SW 1271 (cell line): ENCODE measurements at regions not wholly inside any gene's neighbourhood (a gene's known extent, or its start where the extent isn't known, plus 50 kb on each side); places are given as distances from the start of the nearest gene placed in this dataset.
"Not testable (repeated sequence)": the region's sequence is repeated elsewhere in the genome, so short reads cannot be mapped to it uniquely, and the experiment has no call there.

ENCODE experiments used
- DNase-seq, 2 experiments: peaks; one replicate each; lab custom pipeline; 2025; lab: John Stamatoyannopoulos, UW

DNA sequence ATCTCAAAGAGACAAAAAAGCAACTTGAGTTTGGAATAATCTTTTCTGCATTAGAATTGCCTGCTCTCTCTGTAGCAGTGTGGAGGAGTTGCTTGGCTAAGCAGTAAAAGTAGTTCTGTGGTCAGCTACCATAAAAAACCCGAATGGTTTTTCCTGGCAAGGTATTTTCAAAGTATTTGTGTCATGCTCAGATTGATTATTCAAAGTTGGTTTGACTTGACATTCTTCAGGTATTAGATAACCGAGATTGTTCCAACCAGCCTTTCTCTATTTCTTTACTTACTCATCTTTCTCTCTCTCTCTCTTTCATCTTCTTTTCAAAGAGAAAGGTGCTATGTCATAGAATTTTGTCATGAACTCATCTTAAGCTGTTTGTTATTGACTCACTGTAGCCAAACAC lies 404.9 kb downstream of the CPS1 start:
- no peak for DNase-seq

DNA sequence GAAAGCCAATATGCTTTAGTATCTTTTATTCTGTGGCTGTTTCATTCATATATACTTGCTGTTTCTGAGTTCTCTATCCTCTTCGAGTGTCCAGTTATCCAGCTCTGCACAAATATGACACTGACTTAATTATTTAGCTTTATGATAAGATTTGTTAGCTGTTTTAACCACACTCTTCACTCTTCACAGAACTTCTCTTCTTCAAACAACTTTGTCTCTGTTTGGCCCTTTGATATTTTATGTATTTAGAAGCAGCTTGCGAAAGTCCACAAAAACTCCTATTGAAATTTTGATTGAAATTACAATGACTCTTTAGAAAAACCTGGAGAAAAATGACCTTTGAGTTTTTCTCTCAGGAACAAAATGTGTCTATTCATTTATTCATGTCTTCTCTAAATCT lies 407.0 kb downstream of the CPS1 start:
- no peak for DNase-seq

DNA sequence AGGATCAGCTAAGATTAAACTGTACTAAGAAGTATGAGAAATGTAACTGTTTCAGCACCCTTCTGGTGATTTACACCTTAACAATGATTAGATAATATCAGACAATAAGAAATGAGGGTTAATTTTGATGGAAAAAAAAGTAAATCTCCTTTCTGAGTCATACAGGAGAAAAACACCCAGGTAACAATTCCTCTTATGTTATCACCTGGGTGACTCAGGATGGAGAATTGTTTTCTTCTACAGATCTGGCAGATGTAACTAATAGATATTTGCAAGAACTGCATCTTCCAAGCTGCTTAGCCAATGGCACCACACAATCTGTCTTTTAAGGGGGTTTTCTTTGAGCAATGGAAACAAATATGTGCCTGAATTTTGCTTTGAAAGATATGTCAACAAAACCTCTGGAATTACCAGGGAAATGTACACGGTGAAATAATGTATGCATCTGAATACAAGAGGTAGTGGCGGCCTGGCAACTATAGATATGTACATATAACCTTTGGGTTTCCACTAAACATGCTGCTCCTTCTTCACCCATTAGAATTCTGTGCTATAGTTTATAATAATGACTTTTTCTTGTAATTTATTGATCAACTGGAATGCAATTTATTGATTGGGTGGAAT lies 407.9 kb downstream of the CPS1 start:
- no peak for DNase-seq

DNA sequence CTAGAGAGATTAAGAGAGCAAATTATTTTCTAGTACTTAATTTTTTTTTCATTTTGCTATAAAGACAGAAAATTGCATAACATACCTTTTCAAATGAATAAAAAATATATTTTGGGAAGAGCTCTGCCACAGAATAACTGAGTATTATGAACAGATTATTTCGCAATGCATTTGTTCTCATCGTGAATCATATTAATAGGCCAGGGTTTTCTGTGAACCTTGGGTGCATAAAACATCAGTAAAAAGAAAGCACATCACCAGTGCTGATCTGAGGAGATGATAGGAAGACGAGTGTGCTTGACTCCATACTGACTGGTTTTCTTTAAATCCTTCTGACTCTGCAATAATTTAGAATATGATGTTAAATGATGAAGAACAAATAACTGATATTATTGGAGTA lies 409.1 kb downstream of the CPS1 start:
- DNase-seq, result no peak

DNA sequence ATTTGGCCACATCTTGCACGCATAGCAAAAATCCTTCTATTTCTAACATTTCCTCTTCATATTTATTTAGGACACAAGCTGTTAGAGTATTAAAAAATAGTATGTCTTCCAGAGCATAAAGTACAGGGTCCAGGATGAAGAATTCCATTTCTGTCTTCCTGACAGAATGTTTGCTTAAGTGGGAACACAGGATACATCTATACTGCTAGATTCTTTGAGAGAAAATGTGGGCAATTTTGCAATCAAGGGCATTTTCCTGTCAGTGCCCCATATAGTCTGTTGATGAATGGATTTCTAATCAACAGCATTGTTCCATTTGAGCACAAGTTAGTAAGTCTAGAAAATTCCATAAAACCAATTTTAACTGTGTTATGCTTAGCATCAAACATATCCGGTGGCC lies 409.9 kb downstream of the CPS1 start:
- DNase-seq, result no peak

DNA sequence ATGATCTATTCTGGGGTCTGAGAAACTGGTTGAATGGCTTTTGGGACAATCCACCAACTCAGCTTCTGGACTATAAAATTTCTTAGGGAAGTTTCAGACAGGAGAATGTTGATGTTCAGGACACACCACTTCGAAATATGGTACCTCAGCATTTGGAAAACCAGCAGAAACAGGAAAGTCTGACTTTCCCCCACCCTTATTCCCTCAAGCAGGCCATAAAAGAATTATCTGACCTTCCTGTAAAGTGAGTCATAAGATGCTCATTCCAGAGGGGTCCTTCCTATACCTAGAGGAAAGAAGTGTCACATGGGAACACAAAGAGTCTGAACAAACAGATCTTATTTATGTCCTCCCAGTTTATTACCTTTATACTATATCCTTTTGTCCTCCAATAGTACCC lies 415.0 kb downstream of the CPS1 start:
- no peak for DNase-seq

DNA sequence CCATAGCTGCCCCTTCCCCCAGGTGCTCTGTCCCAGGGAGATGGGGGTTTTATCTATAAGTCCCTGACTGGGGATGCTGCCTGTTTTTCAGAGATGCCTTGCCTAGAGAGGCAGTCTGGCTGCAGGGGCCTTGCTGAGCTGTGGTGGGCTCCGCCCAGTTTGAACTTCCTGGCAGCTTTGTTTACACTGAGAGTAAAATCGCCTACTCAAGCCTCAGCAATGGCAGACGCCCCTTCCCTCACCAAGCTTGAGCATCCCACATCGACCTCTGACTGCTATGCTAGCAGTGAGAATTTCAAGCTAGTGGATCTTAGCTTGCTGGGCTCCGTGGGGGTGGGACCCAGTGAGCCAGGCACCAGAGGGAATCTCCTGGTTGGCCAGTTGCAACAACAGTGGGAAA lies 430.4 kb downstream of the CPS1 start:
- DNase-seq, result not testable (repeated sequence)

DNA sequence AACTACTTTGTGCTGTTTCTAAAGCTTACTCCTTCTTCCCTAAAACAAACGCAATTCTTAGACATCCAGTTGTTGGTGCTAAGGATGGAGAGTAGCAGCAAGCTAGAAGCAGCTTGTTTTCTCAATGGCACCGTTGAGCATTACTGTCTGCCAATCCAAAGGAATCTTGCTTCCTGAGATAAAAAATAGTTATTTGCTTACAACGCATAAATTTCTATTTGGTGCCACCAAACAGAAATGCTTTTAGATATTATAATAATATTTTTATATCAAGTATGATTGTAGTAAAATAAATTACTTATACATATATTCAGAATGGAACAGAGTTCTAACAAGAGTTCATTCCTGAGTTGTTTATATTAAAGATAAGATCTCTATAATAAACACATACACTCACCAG lies 434.7 kb downstream of the CPS1 start:
- no peak for DNase-seq

DNA sequence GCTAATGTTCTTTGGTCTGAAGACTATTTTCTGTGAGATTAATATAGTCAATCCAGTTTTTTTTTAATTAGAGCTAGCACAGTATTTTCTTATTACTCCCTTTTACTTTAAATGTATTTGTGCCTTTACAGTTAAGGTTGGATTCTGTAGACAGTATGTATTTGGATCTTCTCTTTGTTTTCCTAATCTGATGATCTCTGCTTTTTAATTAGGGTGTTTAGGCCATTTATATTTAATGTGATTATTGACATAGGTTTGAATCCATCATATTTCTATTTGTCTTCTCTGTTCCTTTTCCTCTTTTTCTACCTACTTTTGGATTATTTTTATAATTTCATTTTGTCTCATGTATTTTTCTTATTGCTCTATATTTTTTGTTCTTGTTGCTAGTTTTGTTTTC lies 437.7 kb downstream of the CPS1 start:
- DNase-seq, result no peak

DNA sequence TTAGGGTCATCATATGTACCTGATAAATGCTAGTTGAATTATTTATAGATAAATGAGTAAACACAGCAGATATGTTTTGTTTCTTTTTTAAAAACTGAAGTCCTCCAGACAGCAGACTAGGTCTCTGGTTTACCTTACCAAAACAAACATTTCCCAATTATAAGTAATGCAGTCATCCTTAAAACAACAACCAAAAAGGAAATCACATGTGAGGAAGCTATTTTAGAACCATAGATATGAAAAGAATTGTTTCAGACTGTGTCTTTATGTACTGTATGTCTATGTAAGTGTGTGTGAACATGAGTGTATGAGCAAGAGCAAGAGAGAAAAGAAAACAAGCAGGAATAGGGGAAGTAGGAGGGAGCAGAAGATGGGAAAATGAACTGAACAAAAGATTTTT lies 441.0 kb downstream of the CPS1 start:
- no peak for DNase-seq

DNA sequence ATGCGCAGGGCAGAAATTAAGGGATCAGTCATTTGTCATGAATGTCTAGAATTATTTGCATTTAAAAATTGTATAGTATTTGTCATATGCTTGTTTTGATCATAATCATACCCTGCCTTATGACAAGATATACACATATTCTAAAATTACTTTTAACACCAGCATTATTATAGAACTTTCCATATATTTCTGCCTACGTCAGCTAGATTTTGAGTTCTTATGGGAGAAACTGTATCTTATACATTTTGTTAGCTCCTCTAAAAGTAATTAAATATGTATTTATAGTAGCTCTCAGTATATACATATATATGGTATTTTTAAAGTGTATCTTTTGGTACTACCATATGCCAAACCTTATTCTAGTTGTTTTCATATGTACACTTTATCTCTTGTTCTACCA lies 441.9 kb downstream of the CPS1 start:
- DNase-seq, result no peak

DNA sequence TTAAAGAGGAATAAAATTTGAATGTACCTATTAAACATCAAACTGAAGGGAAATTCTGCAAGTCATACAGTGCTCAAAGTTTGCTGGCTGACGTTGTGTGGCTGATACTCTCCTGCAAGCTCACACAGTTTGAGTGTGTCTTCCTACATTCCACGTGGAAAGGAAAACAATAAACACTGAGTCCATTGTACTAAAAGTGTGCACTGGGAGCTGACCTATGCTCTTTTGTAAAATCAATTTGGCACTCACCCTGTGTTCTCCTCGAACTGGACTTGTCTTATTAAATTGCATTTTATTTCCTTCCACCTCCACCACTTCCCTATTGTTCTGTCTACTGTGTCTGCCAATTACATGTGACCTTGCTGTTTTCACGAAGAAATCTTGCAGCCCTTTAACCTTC lies 458.0 kb downstream of the CPS1 start:
- no peak for DNase-seq

DNA sequence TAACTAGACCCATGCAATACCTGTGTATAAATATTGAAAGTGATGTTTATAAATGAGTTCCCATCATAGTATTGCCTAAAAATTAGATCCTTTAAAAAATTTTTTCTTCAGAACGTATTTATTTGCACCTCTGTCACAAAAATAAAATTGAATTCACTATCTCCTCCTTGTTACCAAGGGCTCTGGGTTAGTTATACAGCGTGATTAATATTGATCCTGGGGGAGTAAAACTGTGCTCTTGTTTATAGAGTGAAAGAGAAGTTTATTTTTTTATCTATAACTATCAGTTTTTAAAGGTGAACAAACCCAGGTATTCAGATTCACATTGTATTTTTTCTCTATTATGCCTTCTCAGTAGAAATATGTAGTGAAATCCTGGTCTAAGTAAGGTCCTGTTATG lies 458.5 kb downstream of the CPS1 start:
- no peak for DNase-seq

DNA sequence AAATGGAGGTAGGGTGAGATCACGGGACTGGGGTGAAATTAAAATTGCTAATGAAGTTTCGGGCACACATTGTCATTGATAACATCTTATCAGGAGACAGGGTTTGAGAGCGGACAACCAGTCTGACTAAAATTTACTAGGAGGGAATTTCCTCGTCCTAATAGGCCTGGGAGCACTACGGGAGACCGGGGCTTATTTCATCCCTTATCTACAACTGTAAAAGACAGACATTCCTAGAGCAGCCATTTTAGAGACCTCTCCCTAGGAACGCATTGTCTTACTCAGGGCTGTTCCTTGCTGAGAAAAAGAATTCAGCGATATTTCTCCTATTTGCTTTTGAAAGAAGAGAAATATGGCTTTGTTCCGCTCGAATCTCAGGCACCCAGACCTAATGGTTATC lies 468.7 kb downstream of the CPS1 start:
- DNase-seq, result not testable (repeated sequence)

DNA sequence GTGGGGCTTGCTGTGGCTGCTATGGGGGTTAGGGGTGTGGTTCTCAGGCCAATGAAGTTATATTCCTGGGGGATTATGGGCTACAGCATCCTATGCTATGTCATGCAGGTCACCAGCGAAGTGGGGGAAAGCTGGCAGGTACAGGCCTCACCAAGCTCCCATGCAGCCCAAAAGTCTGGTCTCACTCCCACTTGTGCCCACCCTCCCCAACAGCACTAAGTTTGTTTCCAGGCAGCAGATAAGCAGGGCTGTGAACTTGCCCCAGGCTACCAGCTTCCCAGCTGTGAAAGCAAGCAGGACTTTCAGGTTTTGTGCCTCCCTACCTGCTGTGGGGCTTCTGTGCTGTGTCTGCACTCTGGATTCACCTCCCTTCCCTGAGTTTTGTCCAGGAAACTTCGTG lies 469.7 kb downstream of the CPS1 start:
- no peak for DNase-seq

DNA sequence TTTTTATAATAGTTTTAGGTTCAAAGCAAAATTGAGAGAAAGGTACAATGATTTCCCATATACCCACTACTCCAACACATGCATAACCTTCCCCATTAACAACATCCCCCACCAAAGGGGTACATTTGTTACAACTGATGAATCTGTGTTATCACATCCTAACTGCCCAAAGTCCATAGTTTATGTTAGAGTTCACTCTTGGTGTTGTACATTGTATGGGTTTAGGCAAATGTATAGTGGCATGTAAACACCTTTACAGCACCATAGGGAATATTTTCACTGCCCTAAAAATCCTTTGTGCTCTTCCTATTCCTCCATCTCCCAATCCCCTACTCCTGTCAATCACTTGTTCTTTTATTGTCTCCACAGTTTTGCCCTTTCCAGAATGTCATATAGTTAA lies 471.6 kb downstream of the CPS1 start:
- DNase-seq, result no peak

DNA sequence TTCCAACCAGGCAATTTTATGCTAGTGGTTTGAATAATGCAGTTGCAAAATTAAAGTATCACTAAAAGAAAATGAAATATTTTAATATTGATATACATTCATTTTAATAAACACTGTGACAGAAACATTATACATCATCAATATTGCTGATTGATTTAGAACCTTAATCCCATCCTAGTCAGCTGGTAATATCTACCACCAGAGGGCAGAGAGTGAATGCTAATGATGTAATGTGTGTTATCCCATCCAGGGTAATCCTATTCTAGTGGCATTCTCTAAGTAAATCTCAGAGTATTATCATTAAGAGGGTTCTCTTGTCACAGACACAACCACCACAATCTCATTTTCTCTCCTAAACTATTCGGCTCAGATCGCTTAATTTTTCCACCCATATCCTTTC lies 477.4 kb downstream of the CPS1 start:
- peak in 1 of 2 experiments; percentile 8 for DNase-seq

DNA sequence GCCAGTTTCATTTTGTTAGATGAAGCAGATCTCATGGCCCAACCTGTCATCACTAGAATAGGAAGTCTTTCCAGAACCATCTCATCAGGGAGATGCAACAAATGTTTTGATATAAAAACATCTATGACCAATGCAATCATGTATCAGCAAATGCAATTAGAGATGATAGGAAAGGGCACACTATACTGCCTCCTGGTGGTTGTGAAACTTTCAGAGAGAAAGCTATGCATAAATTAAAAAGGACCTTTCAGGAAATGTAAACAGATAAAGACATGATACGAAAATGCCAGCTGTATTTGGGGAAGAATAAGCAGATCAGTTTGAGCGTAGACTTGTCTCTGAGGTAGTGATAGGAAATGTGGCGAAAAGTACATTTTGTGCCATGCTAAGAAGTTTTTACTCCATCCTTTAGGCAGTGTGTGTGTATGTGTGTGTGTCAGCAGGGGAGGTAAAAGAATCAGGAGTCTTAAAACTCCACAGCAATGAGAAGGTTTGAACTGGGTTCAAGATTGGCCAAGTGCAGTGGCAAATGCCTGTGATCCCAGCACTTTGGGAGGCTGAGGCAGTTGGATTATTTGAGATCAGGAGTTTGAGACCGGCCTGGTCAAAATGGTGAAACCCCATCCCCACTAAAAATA lies 479.3 kb downstream of the CPS1 start:
- no peak for DNase-seq

DNA sequence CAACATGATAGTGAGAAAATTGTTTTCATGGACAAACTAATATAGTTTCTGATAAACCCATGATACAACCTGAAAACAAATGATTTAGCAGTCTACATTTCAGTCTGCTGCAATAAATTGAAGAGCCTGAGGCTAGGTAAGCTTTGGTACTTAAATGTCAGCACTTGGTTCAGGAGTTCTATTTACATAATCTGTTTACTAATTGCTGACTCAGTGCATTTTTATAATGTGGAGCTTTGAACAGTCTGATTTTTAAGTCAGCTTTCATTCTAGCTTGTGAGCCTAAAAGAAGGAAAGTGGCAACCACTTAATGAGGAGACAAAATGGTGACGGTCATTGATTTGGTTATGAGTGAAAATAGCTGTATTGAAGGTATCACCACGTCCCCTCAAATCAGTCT lies 488.6 kb downstream of the CPS1 start:
- no peak for DNase-seq

DNA sequence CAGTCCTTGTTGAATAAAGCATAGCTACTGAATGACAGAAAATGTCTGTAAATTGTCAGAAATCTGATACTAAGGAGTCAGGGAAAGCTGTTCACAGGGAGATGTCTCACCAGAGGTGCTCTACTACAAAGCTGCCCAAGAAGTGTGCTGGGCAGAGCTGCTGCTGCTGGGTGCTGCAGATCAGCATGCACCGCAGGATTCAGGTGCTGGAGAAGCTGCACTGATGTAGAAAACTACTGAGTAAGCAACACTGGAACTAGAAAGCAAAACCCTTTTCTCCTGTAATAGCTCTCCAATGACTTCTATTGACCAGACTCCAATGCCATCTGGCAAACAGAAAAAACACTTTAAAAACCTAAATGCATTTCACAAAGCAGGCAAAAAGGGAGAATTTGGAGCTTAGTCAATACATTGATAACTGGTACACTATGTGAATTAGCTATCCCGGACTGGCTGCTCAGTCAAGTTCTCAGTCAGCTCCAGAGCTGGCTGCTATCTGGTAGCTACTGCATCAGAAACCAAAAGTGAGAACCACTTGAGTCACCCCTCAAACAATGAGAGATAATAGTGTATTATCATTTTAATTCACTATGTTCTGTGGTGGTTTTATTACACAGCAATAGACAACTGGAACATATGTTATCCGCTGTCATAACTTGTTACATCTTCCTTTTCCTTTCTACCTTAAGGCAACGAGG lies 493.1 kb downstream of the CPS1 start:
- no peak for DNase-seq

DNA sequence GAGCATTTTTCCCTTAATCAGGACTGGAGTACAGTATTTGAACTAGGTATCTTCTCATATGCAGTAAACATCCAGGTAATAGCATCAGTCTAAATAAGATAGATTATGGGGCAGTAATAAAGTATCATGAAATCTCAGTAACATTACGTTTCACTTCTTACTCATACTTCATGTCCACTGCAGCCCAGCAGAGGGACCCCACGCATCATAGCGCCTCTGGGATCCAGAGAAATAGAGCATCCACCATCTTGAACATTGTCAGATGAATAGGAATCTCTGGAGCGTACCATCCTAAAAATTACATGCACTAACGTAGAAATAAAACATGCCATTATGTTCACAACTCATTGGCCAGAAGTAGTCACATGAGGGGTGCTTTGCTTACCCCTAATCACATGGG lies 499.0 kb downstream of the CPS1 start:
- DNase-seq, result no peak

DNA sequence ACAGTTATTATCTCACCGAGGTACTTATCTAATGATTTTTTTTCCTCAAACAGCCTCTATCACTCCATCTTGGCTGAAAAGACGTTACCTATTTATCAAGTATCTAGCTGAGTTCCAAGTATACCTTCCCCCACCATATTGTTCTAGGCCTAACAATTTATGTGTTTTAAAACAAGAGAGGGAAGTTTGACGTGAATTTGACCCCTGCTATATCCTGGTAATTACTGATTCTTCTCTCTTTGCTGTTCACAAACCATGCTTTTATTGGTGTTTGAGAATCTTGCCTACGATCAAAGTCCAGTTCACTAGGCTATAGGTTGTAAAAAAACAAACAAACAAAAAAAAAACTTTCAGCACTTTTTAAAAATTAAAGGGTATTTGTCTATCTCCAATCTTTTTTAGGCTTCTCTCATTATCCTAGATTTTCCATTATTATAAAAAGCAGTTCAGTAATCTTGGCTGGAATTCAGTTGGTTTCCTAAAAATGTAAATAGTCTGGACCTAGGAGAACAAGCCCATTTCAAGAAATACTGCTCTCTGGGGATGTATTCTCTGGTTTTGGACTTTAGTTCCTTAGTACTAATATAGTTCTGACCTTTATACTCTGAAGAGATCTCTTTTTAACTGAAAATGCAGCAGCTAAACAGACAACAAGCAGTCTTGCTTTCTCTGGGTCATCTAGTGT lies 505.4 kb downstream of the CPS1 start:
- no peak for DNase-seq

DNA sequence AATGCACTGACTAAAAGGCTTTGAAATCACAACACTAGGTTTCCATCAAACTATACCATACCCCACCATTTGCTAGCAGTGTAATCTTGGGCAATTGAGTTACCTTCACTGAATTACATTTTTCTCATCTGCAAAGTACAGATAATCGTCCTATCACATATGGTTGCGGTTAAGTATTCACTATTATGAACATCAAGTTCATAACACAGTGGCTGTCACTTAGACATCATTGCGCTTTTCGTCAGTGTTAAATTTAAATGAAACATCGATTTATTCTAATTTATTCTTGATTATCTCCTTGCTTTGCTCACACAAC lies 505.9 kb downstream of the CPS1 start:
- DNase-seq, result no peak
